ENCODE measurements at regions not wholly inside any gene's neighbourhood (a gene's known extent, or its start where the extent isn't known, plus 50 kb on each side); places are given as distances from the start of the nearest gene placed in this dataset.
"Not testable (repeated sequence)": the region's sequence is repeated elsewhere in the genome, so short reads cannot be mapped to it uniquely, and the experiment has no call there.

DNA sequence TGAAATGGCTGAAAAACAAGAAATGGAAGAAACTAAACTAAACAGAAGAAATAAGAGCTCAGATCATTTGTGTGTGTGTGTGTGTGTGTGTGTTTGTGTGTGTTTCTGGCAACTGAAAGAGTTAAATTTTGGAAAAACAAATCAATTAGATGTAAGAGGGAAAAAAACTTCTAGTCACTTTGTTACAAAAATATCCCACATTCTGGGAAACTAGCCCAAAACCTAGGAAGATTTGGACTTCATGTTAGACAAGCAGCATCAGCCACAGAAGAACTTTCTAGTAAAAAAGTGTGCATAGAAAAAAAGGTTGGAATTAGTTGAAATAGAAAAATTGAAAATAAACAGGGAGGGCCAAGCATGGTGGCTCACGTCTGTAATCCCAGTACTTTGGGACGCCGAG lies 111.6 kb upstream of the PRKG2 start:
- TF ChIP-seq, protein P1, sequence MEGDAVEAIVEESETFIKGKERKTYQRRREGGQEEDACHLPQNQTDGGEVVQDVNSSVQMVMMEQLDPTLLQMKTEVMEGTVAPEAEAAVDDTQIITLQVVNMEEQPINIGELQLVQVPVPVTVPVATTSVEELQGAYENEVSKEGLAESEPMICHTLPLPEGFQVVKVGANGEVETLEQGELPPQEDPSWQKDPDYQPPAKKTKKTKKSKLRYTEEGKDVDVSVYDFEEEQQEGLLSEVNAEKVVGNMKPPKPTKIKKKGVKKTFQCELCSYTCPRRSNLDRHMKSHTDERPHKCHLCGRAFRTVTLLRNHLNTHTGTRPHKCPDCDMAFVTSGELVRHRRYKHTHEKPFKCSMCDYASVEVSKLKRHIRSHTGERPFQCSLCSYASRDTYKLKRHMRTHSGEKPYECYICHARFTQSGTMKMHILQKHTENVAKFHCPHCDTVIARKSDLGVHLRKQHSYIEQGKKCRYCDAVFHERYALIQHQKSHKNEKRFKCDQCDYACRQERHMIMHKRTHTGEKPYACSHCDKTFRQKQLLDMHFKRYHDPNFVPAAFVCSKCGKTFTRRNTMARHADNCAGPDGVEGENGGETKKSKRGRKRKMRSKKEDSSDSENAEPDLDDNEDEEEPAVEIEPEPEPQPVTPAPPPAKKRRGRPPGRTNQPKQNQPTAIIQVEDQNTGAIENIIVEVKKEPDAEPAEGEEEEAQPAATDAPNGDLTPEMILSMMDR (IDR thresholded peaks at IDR 0.05), result no peak
- intact Hi-C loops (cut with DNase I), result no loop called here
- DNase-seq (no peak), ATAC-seq (no peak)
- H3K4me1 ChIP-seq, result no peaks in the 10 kb centered on the region
- H3K36me3 ChIP-seq, result no peaks in the 10 kb centered on the region
- H3K27ac ChIP-seq, result no peak overlapping the region
- no peaks in the 10 kb centered on the region for H3K27me3 ChIP-seq
- peaks cover 0 to 2% of the 10 kb centered on the region in 2 donors for H3K9me3 ChIP-seq
- no peak overlapping the region for H3K4me3 ChIP-seq

DNA sequence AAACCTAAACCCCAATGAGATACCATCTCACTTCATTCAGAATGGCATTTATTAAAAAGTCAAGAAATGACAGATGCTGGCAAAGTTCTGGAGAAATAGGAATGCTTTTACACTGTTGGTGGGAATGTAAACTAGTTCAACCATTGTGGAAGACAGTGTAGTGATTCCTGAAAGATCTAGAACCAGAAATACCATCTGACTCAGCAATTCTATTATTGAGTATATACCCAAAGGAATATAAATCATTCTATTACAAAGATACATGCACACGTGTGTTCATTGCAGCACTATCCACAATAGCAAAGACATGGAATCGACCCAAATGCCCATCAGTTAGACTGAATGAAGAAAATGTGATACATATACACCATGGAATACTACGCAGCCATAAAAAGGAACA lies 109.6 kb upstream of the PRKG2 start:
- H3K27ac ChIP-seq; DNase-seq; H3K4me1 ChIP-seq; H3K27me3 ChIP-seq; intact Hi-C loops (cut with DNase I); ATAC-seq; H3K36me3 ChIP-seq; H3K4me3 ChIP-seq; H3K9me3 ChIP-seq: not testable (repeated sequence)

DNA sequence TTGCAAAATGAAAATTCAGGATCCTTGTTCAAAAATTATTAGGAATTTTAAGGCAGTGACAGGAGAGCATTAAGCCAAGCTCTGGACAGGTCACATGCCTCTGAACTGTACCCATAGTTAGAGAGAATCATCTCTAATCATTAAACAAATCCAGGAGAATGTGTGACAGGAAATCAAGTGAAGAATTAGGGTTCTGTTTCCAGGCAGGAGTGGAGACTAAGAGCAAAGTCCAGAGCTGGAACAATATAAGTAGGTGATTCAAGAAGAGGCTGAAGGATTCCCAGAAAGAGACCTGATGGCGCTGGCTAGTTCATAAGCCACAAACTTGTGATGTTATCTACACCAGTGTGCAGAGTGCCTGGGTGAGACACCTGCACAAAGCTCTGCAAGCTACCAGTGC lies 104.6 kb upstream of the PRKG2 start:
- no peak overlapping the region for H3K27ac ChIP-seq
- H3K4me3 ChIP-seq, result no peak overlapping the region
- intact Hi-C loops (cut with DNase I), result no loop called here
- ATAC-seq (no peak), DNase-seq (no peak)
- H3K27me3 ChIP-seq, result no peaks in the 10 kb centered on the region
- no peaks in the 10 kb centered on the region for H3K36me3 ChIP-seq
- no peaks in the 10 kb centered on the region for H3K4me1 ChIP-seq
- H3K9me3 ChIP-seq, result peaks cover 0 to 4% of the 10 kb centered on the region in 2 donors
- TF ChIP-seq, protein P1 (IDR thresholded peaks at IDR 0.05), result no peak

DNA sequence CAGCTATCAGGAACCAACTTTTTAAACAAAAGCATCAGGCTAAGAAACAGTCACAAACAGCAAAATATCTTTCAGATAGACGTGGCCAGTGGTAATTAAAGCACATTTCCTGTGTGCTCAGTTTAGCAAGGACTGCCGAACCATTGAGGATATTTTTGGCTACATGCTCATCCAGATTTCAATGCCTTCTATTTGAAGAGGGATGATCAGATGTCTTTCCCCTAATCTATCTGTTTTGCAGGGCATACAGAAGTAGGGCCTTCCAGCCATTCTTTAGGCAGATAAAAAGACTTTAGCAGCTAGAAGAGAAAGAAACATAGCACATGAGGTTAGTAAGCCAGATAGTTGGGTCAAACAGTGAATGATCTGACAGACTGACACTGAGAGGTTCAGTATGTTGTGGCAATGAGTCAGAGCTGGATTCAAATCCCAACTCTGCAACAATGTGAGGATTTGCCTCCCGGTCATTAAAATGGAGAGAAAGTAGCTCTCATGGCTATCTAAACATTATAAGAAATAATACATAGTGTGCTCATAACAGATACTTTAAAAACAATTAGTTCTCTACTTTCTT lies 100.0 kb upstream of the PRKG2 start:
- Histone ChIP-seq H3K36me3 (no peaks in the 10 kb centered on the region), H3K27ac (no peak overlapping the region), H3K9me3 (peaks cover 0 to 2% of the 10 kb centered on the region in 2 donors), H3K4me1 (no peaks in the 10 kb centered on the region), H3K27me3 (no peaks in the 10 kb centered on the region), H3K4me3 (no peak overlapping the region)
- peak in 2 of 4 donors; percentile 75 to 79 for DNase-seq
- intact Hi-C loops (cut with DNase I), result no loop called here
- ATAC-seq, result peak; percentile 39
- TF ChIP-seq, protein P1 (IDR thresholded peaks at IDR 0.05), result no peak

DNA sequence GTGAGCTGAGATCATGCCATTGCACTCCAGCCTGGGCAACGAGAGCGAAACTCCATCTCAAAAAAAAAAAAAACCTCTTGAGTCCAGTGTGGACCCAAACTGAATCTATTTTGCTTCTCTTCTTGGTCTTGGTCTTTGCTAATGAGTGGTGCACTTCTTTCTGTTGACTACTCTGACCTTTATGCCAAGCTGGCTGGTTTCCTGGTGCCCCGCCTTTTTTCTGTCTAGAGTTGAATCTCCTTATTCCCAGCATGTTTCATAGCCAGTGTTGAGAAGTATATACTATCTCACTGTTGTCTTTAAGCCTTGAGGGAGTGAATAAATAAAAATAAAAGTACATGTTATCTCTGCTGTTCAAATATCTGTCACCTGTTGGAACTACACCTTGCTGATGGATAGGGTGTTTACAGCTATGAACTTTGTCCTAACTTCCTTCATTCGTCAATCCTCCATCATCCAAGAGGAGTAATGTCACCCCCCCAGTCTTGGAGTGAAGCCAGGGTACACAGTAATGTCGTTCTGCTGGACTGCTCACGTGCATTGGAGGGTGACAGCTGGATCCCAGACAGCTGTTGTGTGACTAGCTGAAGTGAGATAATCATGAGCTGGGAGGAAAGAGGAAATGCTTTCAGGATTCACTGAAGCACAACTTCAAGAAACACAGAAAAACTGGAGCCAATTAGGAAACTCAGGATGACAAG lies 99.3 kb upstream of the PRKG2 start:
- TF ChIP-seq, protein P1 (IDR thresholded peaks at IDR 0.05), result no peak
- ATAC-seq, result peak; percentile 50
- DNase-seq, result peak in 3 of 4 donors; percentile 36 to 96 (median 93)
- Histone ChIP-seq H3K4me3 (no peak overlapping the region), H3K27me3 (no peaks in the 10 kb centered on the region), H3K27ac (no peak overlapping the region), H3K9me3 (peaks cover 0 to 2% of the 10 kb centered on the region in 2 donors), H3K4me1 (no peaks in the 10 kb centered on the region), H3K36me3 (no peaks in the 10 kb centered on the region)
- intact Hi-C loops (cut with DNase I), result no loop called here

Data from left lung (tissue), 4 donors.